ENCODE measurements at regions not wholly inside any gene's neighbourhood (a gene's known extent, or its start where the extent isn't known, plus 50 kb on each side); places are given as distances from the start of the nearest gene placed in this dataset.
"Not testable (repeated sequence)": the region's sequence is repeated elsewhere in the genome, so short reads cannot be mapped to it uniquely, and the experiment has no call there.

DNA sequence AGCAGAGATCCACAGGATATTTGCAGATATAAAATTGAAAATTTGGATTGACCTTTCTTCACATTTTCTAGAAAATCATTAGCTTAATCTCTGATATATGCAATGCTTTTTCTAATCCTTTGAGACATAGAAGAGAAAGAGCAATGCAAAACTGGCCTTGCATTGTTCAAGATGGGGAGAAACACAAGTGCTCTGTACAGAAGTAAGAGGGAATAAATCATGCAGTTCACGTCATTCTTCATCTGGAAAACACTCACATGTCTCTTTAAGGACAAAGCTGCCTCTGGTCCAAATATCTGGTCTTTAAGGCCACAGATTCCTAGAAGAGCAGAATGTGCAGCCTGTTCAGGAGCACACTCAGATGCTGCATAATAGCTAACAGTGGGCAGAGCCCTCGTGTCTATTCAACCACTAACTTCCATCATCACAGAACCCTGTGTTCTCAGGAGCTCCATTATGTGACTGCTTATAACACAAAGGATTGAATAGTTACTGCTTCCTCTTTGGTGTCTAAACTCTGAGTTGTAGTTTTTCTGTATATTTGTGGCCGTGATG is 277.5 kb downstream of the PLK2 start:
- Mint-ChIP-seq H3K27ac (no peak overlapping the region), H3K4me1 (no peaks in the 10 kb centered on the region), H3K9me3 (no peaks in the 10 kb centered on the region), H3K27me3 (peaks cover 0 to 8% (median 0%) of the 10 kb centered on the region in 5 donors), H3K36me3 (no peaks in the 10 kb centered on the region), H3K4me3 (no peak overlapping the region)
- Histone ChIP-seq H3K27ac (ENCODE audit: low read depth, low read length) (no peak overlapping the region), H3K27me3 (ENCODE audit: control insufficient read depth in 2 of 2, insufficient read depth in 2 of 2, low read length in 2 of 2) (no peaks in the 10 kb centered on the region), H3K36me3 (ENCODE audit: control insufficient read depth in 2 of 3, insufficient read depth in 3 of 3, low read length in 3 of 3) (no peaks in the 10 kb centered on the region), H3K9me3 (ENCODE audit: control insufficient read depth in 2 of 3, low read length in 3 of 3) (no peaks in the 10 kb centered on the region), H3K4me1 (ENCODE audit: control insufficient read depth in 2 of 2, insufficient read depth in 2 of 2, low read length in 2 of 2) (no peaks in the 10 kb centered on the region), H3K4me3 (ENCODE audit: low read length) (no peak overlapping the region)
- DNase-seq (no peak), ATAC-seq (no peak)
- intact Hi-C loops (cut with micrococcal nuclease), result no loop called here
- POLR2A ChIA-PET, result no interaction called here
- CTCF ChIA-PET, result no interaction called here

DNA sequence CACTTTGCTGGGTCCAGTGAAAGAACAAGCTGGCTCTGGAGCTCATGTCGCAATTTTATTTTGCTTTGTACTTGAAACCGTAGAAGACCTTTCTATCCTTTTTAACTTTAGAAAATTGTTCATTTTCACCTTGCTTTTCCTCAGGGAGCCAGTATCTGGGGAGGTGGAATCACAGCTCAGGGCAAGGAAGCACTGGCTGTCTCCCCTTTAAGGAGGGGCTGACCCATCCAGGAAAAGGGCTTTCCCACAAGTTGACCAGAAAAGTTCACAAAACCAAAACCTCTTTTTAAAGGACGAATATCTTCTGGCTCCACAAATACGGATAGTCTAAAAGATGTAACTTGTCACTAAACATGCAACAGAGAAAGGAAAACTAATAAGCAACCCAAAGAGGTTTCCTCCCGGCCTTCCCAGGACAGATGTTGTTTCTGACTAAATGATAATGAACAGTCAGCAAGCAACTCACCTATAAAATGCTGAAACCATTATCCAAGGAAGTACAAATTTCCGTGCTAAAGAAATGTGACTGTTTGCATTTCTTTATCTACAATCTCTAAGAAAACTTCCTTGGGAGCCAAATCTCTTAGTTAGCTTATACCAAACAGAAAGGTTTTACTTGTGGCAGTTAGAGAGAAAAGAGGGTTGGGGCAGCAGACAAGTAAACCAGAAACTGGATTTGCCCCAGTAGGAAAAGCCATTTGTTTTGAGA is 278.2 kb downstream of the PLK2 start:
- no peaks in the 10 kb centered on the region for H3K4me1 Mint-ChIP-seq
- peaks cover 0 to 8% (median 0%) of the 10 kb centered on the region in 5 donors for H3K27me3 Mint-ChIP-seq

DNA sequence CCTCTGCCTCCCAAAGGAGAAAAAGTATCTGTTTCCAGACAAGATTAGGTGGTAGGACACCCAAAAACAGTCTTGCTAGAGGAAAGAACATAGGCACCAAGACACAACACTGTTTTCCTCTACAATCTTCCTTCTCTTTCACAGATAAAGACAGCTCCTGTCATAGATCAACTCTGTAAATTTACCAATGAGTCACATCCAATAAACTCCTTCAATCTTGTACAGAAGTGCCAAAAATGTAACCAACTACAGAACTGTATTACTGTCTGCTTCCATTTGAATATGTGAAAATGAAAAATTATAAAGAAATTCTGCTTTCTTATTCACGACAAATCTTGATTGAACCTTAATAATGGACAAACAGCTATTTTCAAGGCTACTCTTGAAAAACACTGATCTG is 286.9 kb downstream of the PLK2 start:
- H3K27ac ChIP-seq (ENCODE audit: low read depth, low read length), result no peak overlapping the region
- H3K9me3 Mint-ChIP-seq, result peaks cover 0 to 3% (median 0%) of the 10 kb centered on the region in 11 donors
- DNase-seq (no peak), ATAC-seq (no peak)
- no peak overlapping the region for H3K4me3 ChIP-seq (ENCODE audit: low read length)
- no peaks in the 10 kb centered on the region for H3K4me1 Mint-ChIP-seq
- H3K27ac Mint-ChIP-seq, result no peak overlapping the region
- CTCF ChIA-PET, result no interaction called here
- H3K4me3 Mint-ChIP-seq, result no peak overlapping the region
- H3K36me3 Mint-ChIP-seq, result no peaks in the 10 kb centered on the region
- POLR2A ChIA-PET, result no interaction called here
- no peaks in the 10 kb centered on the region for H3K36me3 ChIP-seq (ENCODE audit: control insufficient read depth in 2 of 3, insufficient read depth in 3 of 3, low read length in 3 of 3)
- H3K27me3 Mint-ChIP-seq, result peaks cover 0 to 15% (median 6%) of the 10 kb centered on the region in 5 donors
- no peaks in the 10 kb centered on the region for H3K4me1 ChIP-seq (ENCODE audit: control insufficient read depth in 2 of 2, insufficient read depth in 2 of 2, low read length in 2 of 2)
- no peaks in the 10 kb centered on the region for H3K27me3 ChIP-seq (ENCODE audit: control insufficient read depth in 2 of 2, insufficient read depth in 2 of 2, low read length in 2 of 2)
- intact Hi-C loops (cut with micrococcal nuclease), result no loop called here
- no peaks in the 10 kb centered on the region for H3K9me3 ChIP-seq (ENCODE audit: control insufficient read depth in 2 of 3, low read length in 3 of 3)

More for the DNA sequence above, 278.2 kb downstream of the PLK2 start:
- ChIA-PET POLR2A (no interaction called here), CTCF (no interaction called here)
- DNase-seq (no peak), ATAC-seq (no peak)
- Mint-ChIP-seq H3K4me3 (no peak overlapping the region), H3K9me3 (no peaks in the 10 kb centered on the region), H3K27ac (no peak overlapping the region), H3K36me3 (no peaks in the 10 kb centered on the region)
- Histone ChIP-seq H3K36me3 (ENCODE audit: control insufficient read depth in 2 of 3, insufficient read depth in 3 of 3, low read length in 3 of 3) (no peaks in the 10 kb centered on the region), H3K27me3 (ENCODE audit: control insufficient read depth in 2 of 2, insufficient read depth in 2 of 2, low read length in 2 of 2) (no peaks in the 10 kb centered on the region), H3K4me3 (ENCODE audit: low read length) (no peak overlapping the region), H3K9me3 (ENCODE audit: control insufficient read depth in 2 of 3, low read length in 3 of 3) (no peaks in the 10 kb centered on the region), H3K4me1 (ENCODE audit: control insufficient read depth in 2 of 2, insufficient read depth in 2 of 2, low read length in 2 of 2) (no peaks in the 10 kb centered on the region), H3K27ac (ENCODE audit: low read depth, low read length) (no peak overlapping the region)
- intact Hi-C loops (cut with micrococcal nuclease), result no loop called here

DNA sequence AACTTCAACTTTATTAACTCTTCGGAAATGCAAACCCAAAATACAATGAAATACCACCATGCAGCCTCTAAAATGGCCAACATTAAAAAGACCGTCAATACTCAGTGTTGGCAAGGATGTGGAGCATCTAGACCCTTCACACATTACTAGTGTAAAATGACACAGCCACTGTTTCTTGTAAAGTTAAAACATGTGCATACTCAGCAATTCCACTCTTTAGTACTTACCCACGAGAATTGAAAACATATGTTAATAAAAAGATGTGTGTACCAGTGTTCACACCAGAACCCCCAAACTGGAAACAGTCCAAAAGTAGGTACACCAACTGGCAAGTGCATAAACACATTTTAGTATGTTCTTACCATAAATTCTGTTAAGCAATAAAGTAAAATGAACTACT is 294.7 kb downstream of the PLK2 start:
- Mint-ChIP-seq H3K36me3 (no peaks in the 10 kb centered on the region), H3K27ac (no peak overlapping the region), H3K4me3 (no peak overlapping the region), H3K9me3 (peaks cover 0 to 8% (median 0%) of the 10 kb centered on the region in 11 donors), H3K27me3 (peaks cover 0 to 12% (median 3%) of the 10 kb centered on the region in 5 donors), H3K4me1 (no peaks in the 10 kb centered on the region)
- DNase-seq (no peak), ATAC-seq (no peak)
- Histone ChIP-seq H3K27me3 (ENCODE audit: control insufficient read depth in 2 of 2, insufficient read depth in 2 of 2, low read length in 2 of 2) (no peaks in the 10 kb centered on the region), H3K4me3 (ENCODE audit: low read length) (no peak overlapping the region), H3K9me3 (ENCODE audit: control insufficient read depth in 2 of 3, low read length in 3 of 3) (no peaks in the 10 kb centered on the region), H3K36me3 (ENCODE audit: control insufficient read depth in 2 of 3, insufficient read depth in 3 of 3, low read length in 3 of 3) (no peaks in the 10 kb centered on the region), H3K4me1 (ENCODE audit: control insufficient read depth in 2 of 2, insufficient read depth in 2 of 2, low read length in 2 of 2) (no peaks in the 10 kb centered on the region), H3K27ac (ENCODE audit: low read depth, low read length) (no peak overlapping the region)
- ChIA-PET CTCF (no interaction called here), POLR2A (no interaction called here)
- intact Hi-C loops (cut with micrococcal nuclease), result no loop called here

GRCh38 chr5:58161889-58162288 is 298.0 kb downstream of the PLK2 start:
- H3K9me3 Mint-ChIP-seq; H3K27me3 Mint-ChIP-seq; DNase-seq; POLR2A ChIA-PET; H3K4me3 ChIP-seq (ENCODE audit: low read length); H3K36me3 Mint-ChIP-seq; ATAC-seq; H3K4me3 Mint-ChIP-seq; CTCF ChIA-PET; H3K4me1 Mint-ChIP-seq; H3K9me3 ChIP-seq (ENCODE audit: control insufficient read depth in 2 of 3, low read length in 3 of 3); H3K27me3 ChIP-seq (ENCODE audit: control insufficient read depth in 2 of 2, insufficient read depth in 2 of 2, low read length in 2 of 2); H3K27ac Mint-ChIP-seq; H3K4me1 ChIP-seq (ENCODE audit: control insufficient read depth in 2 of 2, insufficient read depth in 2 of 2, low read length in 2 of 2); intact Hi-C loops (cut with micrococcal nuclease); H3K36me3 ChIP-seq (ENCODE audit: control insufficient read depth in 2 of 3, insufficient read depth in 3 of 3, low read length in 3 of 3); H3K27ac ChIP-seq (ENCODE audit: low read depth, low read length): not testable (repeated sequence)

DNA sequence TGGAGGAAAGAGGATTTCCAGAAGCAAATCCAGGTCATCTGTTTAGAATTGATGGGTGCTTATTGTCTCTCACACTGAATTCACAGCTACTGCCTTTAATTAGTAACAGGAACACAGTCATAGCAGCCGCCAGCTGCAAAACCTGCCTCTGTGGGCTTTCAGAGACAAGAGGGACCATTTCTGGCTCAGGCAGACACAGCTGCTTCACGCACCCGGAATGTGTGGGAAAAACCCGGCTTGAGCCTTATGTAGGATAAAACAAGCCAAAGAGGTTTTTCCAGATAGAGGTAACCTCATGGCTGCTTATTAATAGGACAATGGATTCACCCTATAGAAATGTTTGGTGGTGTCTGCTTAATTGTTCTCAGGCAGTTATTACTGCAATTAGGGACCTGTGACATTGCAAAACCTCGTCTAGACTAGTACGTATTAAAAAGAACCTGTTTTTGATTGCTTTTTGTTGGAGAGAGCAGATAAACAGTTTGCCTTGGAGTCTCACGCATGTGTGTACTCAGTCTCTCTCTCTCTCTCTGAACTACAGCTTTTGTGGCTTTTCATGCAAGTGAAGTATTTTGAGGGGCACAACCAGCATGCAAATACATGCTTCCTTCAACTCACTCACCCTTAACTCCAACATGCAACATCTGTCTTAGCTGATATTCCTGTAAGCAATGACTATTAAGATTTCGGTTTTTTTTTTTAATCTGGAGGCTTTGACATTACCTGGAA is 302.7 kb downstream of the PLK2 start:
- peaks cover 0 to 3% (median 0%) of the 10 kb centered on the region in 11 donors for H3K9me3 Mint-ChIP-seq
- H3K27me3 ChIP-seq (ENCODE audit: control insufficient read depth in 2 of 2, insufficient read depth in 2 of 2, low read length in 2 of 2), result no peaks in the 10 kb centered on the region

More for the DNA sequence above, 302.7 kb downstream of the PLK2 start:
- Mint-ChIP-seq H3K4me1 (no peaks in the 10 kb centered on the region), H3K27me3 (peaks cover 0 to 13% (median 0%) of the 10 kb centered on the region in 5 donors), H3K27ac (no peak overlapping the region), H3K4me3 (no peak overlapping the region), H3K36me3 (peaks cover 0 to 3% (median 0%) of the 10 kb centered on the region in 5 donors)
- intact Hi-C loops (cut with micrococcal nuclease), result no loop called here
- Histone ChIP-seq H3K4me1 (ENCODE audit: control insufficient read depth in 2 of 2, insufficient read depth in 2 of 2, low read length in 2 of 2) (no peaks in the 10 kb centered on the region), H3K4me3 (ENCODE audit: low read length) (no peak overlapping the region), H3K9me3 (ENCODE audit: control insufficient read depth in 2 of 3, low read length in 3 of 3) (no peaks in the 10 kb centered on the region), H3K36me3 (ENCODE audit: control insufficient read depth in 2 of 3, insufficient read depth in 3 of 3, low read length in 3 of 3) (no peaks in the 10 kb centered on the region), H3K27ac (ENCODE audit: low read depth, low read length) (no peak overlapping the region)
- ChIA-PET POLR2A (no interaction called here), CTCF (no interaction called here)
- DNase-seq, result no peak
- ATAC-seq, result no peak

Measured in naive thymus-derived CD4-positive, alpha-beta T cell (primary cell).